Embryonic facial prominence (tissue), 1 donor: ENCODE measurements at regions not wholly inside any gene's neighbourhood (a gene's known extent, or its start where the extent isn't known, plus 50 kb on each side); places are given as distances from the start of the nearest gene placed in this dataset.
A peak's percentile ranks its signal among the peaks of the same experiment; 100 is the strongest.

Experiments used
- DNase-seq: peaks from one replicate; pipeline ENCODE4 v3.0.0-alpha.2; 2016; ENCODE audit errors: extremely low spot score

DNA sequence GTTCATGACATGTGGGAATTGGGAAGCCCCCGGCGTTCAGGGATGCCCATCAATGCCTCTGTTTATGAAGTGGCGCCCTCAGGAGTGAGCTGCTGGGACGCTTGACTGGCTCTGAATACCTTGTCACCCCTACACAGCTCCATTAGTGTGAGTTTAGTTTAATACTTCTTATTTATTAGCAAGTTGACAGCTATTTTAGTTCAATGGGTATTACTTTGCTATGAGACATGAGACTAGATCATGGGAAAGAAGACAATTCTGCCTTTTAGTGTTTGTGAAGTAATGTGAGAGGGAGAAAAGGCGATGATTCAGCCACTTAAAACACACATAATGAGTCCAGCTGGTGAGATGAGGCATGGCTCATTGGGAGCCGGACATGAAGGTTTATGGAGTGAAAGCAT is 678.5 kb downstream of the NR2F2 start:
- DNase-seq, result no peak

- no peak for DNase-seq
Measured at GRCh38 chr15:97012986-97013385, 682.5 kb downstream of the NR2F2 start.

GRCh38 chr15:97013491-97013890 is 683.0 kb downstream of the NR2F2 start:
- DNase-seq, result no peak

- no peak for DNase-seq
Measured at GRCh38 chr15:97014001-97014400, 683.5 kb downstream of the NR2F2 start.

- DNase-seq, result no peak
Measured at GRCh38 chr15:97023488-97023844, 693.0 kb downstream of the NR2F2 start.

- no peak for DNase-seq
Measured at GRCh38 chr15:97026781-97027180, 696.3 kb downstream of the NR2F2 start.

- no peak for DNase-seq
Measured at GRCh38 chr15:97027772-97028171, 697.3 kb downstream of the NR2F2 start.

GRCh38 chr15:97030251-97030650 is 699.8 kb downstream of the NR2F2 start:
- no peak for DNase-seq

GRCh38 chr15:97036301-97036700 is 705.8 kb downstream of the NR2F2 start:
- no peak for DNase-seq

DNA sequence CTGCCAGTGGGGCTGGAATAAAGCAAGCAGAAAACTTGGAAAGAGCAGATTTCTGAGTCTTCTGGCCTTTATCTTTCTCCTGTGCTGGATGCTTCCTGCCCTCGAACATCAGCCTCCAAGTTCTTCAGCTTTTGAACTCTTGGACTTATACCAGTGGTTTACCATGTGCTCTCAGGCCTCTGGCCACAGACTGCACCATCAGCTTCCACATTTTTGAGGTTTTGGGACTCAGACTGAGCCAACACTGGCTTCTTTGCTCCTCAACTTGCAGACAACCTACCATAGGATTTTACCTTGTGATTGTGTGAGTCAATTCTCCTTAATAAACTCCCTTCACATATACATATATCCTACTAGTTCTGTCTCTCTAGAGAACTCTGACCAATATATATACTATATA is 706.6 kb downstream of the NR2F2 start:
- no peak for DNase-seq

GRCh38 chr15:97045666-97046421 is 715.3 kb downstream of the NR2F2 start:
- no peak for DNase-seq

DNA sequence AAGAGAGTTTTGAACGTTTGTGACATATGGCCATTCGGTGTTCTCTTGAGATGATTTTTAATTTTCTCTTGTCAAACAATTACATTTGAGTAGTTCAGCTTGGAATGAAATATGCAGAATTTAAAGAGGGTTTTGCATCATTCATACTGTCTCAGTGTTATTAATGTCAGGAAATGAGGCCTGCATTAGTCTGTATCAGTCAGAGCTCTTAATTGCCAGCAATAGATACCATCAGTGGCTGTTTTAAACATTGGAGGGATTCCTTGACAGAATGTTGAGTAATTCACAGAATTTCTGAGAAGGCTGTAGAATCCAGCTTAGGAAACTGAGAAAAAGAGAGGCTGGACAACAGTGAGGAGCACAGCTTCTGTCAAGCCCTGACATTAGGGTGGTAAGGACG is 722.0 kb downstream of the NR2F2 start:
- no peak for DNase-seq

DNA sequence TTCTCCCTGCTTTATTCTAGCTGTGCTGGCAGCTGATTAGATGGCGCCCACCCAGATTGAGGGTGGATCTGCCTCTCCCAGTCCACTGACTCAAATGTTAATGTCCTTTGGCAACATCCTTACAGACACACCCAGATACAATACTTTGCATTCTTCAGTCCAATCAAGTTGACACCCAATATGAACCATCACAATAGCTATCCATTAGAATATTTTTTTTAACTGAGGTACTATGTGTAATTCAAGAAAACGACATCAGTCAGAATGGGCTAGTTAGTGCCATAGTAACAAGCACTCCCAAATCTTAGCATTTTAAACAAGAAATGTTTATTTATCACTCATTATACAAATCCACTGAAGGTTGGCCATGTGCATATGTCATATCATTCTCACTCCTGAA is 723.1 kb downstream of the NR2F2 start:
- no peak for DNase-seq

GRCh38 chr15:97057503-97057902 is 727.0 kb downstream of the NR2F2 start:
- DNase-seq, result no peak

DNA sequence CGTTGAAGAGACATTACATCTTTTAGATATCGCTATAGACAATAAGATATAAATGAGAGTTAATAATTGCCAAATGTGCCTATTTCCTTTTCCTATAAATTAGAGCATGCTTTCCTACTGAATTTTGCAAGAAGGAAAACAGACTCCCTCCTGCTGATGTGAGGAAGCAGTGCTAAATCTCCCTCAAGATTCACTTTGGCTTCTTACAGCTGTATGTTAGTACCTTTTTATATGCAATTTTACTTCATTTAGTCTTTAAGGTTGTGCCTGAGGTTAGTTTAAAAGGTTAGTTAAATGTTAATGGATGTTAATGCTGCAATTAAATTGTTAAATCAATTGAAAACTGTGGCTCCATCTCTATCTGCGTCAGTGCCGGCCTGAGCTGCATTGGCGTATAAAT is 728.8 kb downstream of the NR2F2 start:
- no peak for DNase-seq

- DNase-seq, result no peak
Measured at GRCh38 chr15:97061392-97061791, 730.9 kb downstream of the NR2F2 start.

GRCh38 chr15:97071668-97072067 is 741.2 kb downstream of the NR2F2 start:
- no peak for DNase-seq

DNA sequence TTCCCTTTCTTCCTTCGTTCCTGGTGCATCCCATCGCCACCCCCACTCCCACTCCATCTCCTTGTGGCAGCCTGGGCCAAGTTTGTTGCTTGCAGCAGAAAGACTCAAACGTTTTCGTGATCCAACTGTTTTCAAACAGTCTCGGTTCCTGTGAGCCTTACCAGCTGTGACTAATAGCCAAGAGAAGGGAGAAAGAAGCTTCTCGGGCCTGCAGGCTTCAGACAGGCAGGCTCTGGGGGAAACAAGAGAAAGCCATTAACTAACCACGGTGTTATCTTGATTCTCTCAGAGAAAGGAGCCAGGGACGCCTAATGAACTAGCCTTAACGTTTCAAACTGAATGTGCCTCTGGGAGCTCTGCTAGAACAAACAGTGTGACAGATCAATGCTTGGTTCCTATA is 742.0 kb downstream of the NR2F2 start:
- DNase-seq, result no peak

- no peak for DNase-seq
Measured at GRCh38 chr15:97076011-97076410, 745.5 kb downstream of the NR2F2 start.

DNA sequence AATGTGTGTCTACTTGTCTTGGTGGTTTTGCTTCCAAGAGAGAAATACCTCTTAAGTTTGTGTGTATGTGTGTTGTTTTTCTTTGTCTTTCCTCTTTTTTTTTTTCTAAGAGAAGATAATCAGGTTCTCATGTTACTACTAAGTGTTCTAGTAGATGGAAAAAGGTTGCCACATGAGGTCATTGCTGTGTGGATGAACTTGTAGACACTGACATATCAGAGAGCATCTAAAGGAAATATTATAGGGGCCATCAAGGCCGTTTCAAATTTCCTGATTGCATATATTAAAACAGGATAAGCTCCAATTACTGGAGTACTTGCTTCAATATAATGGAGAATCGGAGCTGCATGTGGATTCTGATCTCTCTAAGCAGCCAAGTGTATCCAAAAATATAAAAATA is 747.5 kb downstream of the NR2F2 start:
- DNase-seq, result no peak

DNA sequence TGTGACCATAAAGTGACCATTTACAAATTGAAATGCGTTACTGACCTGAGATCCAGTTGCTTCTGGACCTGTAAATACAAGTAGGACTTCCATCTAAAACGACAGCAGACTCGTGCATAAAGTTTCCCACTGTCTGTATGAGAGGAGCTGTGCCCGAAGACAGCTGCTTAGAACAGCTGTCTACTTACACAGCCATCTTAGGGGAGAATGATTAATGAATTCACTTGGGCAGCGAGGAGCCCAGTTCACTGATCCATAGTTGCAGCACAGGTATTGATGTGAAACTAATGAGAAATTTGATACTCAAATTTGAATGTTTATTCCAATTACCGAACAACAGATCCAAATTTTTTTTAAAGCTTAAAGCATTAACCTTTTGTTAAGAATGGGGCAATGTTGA is 748.1 kb downstream of the NR2F2 start:
- no peak for DNase-seq

DNA sequence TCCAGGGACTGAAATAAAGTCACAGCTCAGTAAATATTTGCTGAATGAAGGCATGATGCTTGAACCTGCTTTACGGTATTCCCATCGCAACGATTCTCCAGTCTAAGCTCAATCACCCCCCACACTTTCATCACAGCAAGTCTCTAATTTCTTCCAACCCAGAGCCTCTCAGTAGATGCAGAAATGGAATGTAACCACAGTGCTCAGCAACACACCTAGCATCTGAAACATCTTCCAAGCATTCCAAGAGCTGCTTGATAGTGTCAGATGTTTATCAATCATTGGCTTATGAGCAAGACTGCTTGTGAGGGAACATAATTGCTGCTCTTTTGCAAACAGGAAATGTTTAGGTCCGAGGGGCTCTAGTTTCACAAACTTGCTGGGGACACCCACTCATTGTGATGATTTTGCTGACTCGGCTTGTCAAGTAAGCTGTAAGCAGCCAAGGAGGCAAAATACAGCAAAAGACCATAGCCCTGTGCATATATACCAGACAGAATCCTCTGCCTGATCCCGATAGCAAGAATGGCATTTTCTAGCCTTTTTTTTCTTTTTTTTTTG is 751.2 kb downstream of the NR2F2 start:
- no peak for DNase-seq

DNA sequence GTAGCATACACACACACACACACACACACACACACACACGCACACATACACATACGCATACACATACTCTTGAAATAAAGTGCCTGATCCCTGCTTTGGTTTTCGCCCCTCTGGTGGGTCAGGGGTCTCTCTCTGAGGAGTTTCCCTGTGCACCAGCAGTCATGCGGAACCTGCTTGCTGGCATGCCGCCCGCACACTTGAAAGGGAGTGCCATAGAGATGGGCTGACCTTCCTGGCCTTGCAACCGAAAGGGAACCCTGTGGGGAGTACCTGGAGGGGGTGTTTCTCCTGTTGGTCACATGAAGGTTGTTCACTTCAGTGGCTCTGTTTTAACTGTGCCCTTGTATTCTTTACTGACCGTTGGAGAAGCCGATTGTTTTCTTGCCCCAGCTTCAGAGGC is 752.3 kb downstream of the NR2F2 start:
- DNase-seq, result no peak

- DNase-seq, result peak; percentile 46
Measured at GRCh38 chr15:97084650-97085049, 754.1 kb downstream of the NR2F2 start.
